ENCODE measurements at regions not wholly inside any gene's neighbourhood (a gene's known extent, or its start where the extent isn't known, plus 50 kb on each side); places are given as distances from the start of the nearest gene placed in this dataset.

- H3K27ac ChIP-seq (ENCODE audit: low read depth, low read length) = no peak overlapping the region
- no peak overlapping the region for H4K12ac ChIP-seq (ENCODE audit: low read depth, low read length)
- peak overlapping the region; percentile 14 for H2BK12ac ChIP-seq (ENCODE audit: low read length)
- no peak overlapping the region for H3K4me2 ChIP-seq (ENCODE audit: low read length)
- no peak overlapping the region for H2BK5ac ChIP-seq (ENCODE audit: low read depth, low read length, poor library complexity)
- no peak overlapping the region for H2AK5ac ChIP-seq (ENCODE audit: low read length)
- H3K23ac ChIP-seq (ENCODE audit: low read length) = no peak overlapping the region
- H3K4ac ChIP-seq (ENCODE audit: low read depth, low read length) = no peak overlapping the region
- WGBS (ENCODE audit: extremely low coverage, insufficient coverage, insufficient read length) = no CpG with 5 or more reads among the region's 9 CpGs
- peaks cover 0 to 3% of the 10 kb centered on the region in 2 experiments for H3K4me1 ChIP-seq (ENCODE audit: control insufficient read depth in 1 of 2, insufficient read depth in 2 of 2, low read length in 2 of 2)
- no peaks in the 10 kb centered on the region for H3K27me3 ChIP-seq (ENCODE audit: insufficient read depth, low read length)
- H3K4me3 ChIP-seq (ENCODE audit: low read depth, low read length) = no peak overlapping the region
- H3K9ac ChIP-seq (ENCODE audit: low read length) = no peak overlapping the region
- H3K18ac ChIP-seq (ENCODE audit: low read length) = no peak overlapping the region
- H3K36me3 ChIP-seq (ENCODE audit: control insufficient read depth in 1 of 2, insufficient read depth in 2 of 2, low read length in 2 of 2) = no peaks in the 10 kb centered on the region
- H3K9me3 ChIP-seq (ENCODE audit: insufficient read depth, low read depth, low read length) = no peaks in the 10 kb centered on the region
- H4K8ac ChIP-seq (ENCODE audit: low read depth, low read length) = no peak overlapping the region
- no peak for DNase-seq
- H2BK120ac ChIP-seq (ENCODE audit: insufficient read depth, low read length, poor library complexity) = no peak overlapping the region
- H3K79me1 ChIP-seq (ENCODE audit: low read length) = peaks cover 2% of the 10 kb centered on the region
- no peak overlapping the region for H3K14ac ChIP-seq (ENCODE audit: low read length)
- H4K91ac ChIP-seq (ENCODE audit: low read depth, low read length) = peak overlapping the region; percentile 6
- H3K79me2 ChIP-seq (ENCODE audit: control insufficient read depth, insufficient read depth, low read length, poor library complexity) = no peaks in the 10 kb centered on the region
- no peak overlapping the region for H2AFZ ChIP-seq (ENCODE audit: insufficient read depth, low read length, poor library complexity)
Observed at GRCh38 chrX:13473442-13474163, 95.8 kb upstream of the EGFL6 start.

DNA sequence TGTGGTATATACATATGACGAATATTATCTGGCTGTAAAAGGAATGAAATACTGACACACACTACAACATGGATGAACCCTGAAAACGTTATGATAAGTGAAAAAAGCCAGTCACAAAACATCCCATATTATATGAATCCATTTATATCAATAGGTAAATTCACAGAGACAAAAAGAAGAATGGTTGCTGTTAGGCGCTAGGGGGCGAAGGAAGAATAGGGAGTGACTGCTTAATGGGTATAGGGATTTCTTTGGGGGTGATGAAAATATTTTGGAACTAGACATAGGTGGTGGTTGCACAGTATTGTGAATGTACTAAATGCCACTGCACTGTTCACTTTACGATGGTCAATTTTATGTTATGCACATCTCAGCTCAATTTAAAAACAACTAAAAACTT lies 96.4 kb upstream of the EGFL6 start:
- H3K27me3 ChIP-seq (ENCODE audit: insufficient read depth, low read length) = no peaks in the 10 kb centered on the region
- H3K9me3 ChIP-seq (ENCODE audit: insufficient read depth, low read depth, low read length) = no peaks in the 10 kb centered on the region
- H3K9ac ChIP-seq (ENCODE audit: low read length) = no peak overlapping the region
- no peak overlapping the region for H2AK5ac ChIP-seq (ENCODE audit: low read length)
- H3K4me2 ChIP-seq (ENCODE audit: low read length) = no peak overlapping the region
- H4K91ac ChIP-seq (ENCODE audit: low read depth, low read length) = no peak overlapping the region
- H3K4me1 ChIP-seq (ENCODE audit: control insufficient read depth in 1 of 2, insufficient read depth in 2 of 2, low read length in 2 of 2) = peaks cover 0 to 3% of the 10 kb centered on the region in 2 experiments
- H2BK12ac ChIP-seq (ENCODE audit: low read length) = no peak overlapping the region
- no peak overlapping the region for H3K4me3 ChIP-seq (ENCODE audit: low read depth, low read length)
- H2BK5ac ChIP-seq (ENCODE audit: low read depth, low read length, poor library complexity) = no peak overlapping the region
- H3K18ac ChIP-seq (ENCODE audit: low read length) = no peak overlapping the region
- no peak overlapping the region for H3K14ac ChIP-seq (ENCODE audit: low read length)
- H2BK120ac ChIP-seq (ENCODE audit: insufficient read depth, low read length, poor library complexity) = no peak overlapping the region
- H2AFZ ChIP-seq (ENCODE audit: insufficient read depth, low read length, poor library complexity) = no peak overlapping the region
- no peak overlapping the region for H3K23ac ChIP-seq (ENCODE audit: low read length)
- no peak for DNase-seq
- H3K79me2 ChIP-seq (ENCODE audit: control insufficient read depth, insufficient read depth, low read length, poor library complexity) = no peaks in the 10 kb centered on the region
- H4K8ac ChIP-seq (ENCODE audit: low read depth, low read length) = no peak overlapping the region
- no peak overlapping the region for H3K4ac ChIP-seq (ENCODE audit: low read depth, low read length)
- WGBS (ENCODE audit: extremely low coverage, insufficient coverage, insufficient read length) = no CpG with 5 or more reads among the region's 5 CpGs
- H3K36me3 ChIP-seq (ENCODE audit: control insufficient read depth in 1 of 2, insufficient read depth in 2 of 2, low read length in 2 of 2) = no peaks in the 10 kb centered on the region
- no peak overlapping the region for H4K12ac ChIP-seq (ENCODE audit: low read depth, low read length)
- H3K79me1 ChIP-seq (ENCODE audit: low read length) = peaks cover 2% of the 10 kb centered on the region
- H3K27ac ChIP-seq (ENCODE audit: low read depth, low read length) = no peak overlapping the region

- Histone ChIP-seq H4K12ac (ENCODE audit: low read depth, low read length) (no peak overlapping the region), H2AK5ac (ENCODE audit: low read length) (no peak overlapping the region), H4K8ac (ENCODE audit: low read depth, low read length) (no peak overlapping the region), H4K91ac (ENCODE audit: low read depth, low read length) (no peak overlapping the region), H3K14ac (ENCODE audit: low read length) (no peak overlapping the region), H3K79me1 (ENCODE audit: low read length) (peaks cover 2% of the 10 kb centered on the region), H3K36me3 (ENCODE audit: control insufficient read depth in 1 of 2, insufficient read depth in 2 of 2, low read length in 2 of 2) (no peaks in the 10 kb centered on the region), H3K23ac (ENCODE audit: low read length) (no peak overlapping the region), H3K27ac (ENCODE audit: low read depth, low read length) (no peak overlapping the region), H2AFZ (ENCODE audit: insufficient read depth, low read length, poor library complexity) (no peak overlapping the region), H3K4me3 (ENCODE audit: low read depth, low read length) (no peak overlapping the region), H2BK12ac (ENCODE audit: low read length) (no peak overlapping the region), H3K4ac (ENCODE audit: low read depth, low read length) (no peak overlapping the region), H3K4me1 (ENCODE audit: control insufficient read depth in 1 of 2, insufficient read depth in 2 of 2, low read length in 2 of 2) (peaks cover 0 to 3% of the 10 kb centered on the region in 2 experiments), H3K9ac (ENCODE audit: low read length) (no peak overlapping the region), H3K27me3 (ENCODE audit: insufficient read depth, low read length) (no peaks in the 10 kb centered on the region), H3K9me3 (ENCODE audit: insufficient read depth, low read depth, low read length) (no peaks in the 10 kb centered on the region), H2BK120ac (ENCODE audit: insufficient read depth, low read length, poor library complexity) (no peak overlapping the region), H3K18ac (ENCODE audit: low read length) (no peak overlapping the region), H3K79me2 (ENCODE audit: control insufficient read depth, insufficient read depth, low read length, poor library complexity) (no peaks in the 10 kb centered on the region), H2BK5ac (ENCODE audit: low read depth, low read length, poor library complexity) (no peak overlapping the region), H3K4me2 (ENCODE audit: low read length) (no peak overlapping the region)
- no peak for DNase-seq
- WGBS (ENCODE audit: extremely low coverage, insufficient coverage, insufficient read length) = no CpG with 5 or more reads among the region's 3 CpGs
Observed at GRCh38 chrX:13471269-13471668, 98.1 kb upstream of the EGFL6 start.

- Histone ChIP-seq H4K91ac (ENCODE audit: low read depth, low read length) (no peak overlapping the region), H4K8ac (ENCODE audit: low read depth, low read length) (no peak overlapping the region), H2BK5ac (ENCODE audit: low read depth, low read length, poor library complexity) (no peak overlapping the region), H2AFZ (ENCODE audit: insufficient read depth, low read length, poor library complexity) (no peak overlapping the region), H3K23ac (ENCODE audit: low read length) (no peak overlapping the region), H3K79me2 (ENCODE audit: control insufficient read depth, insufficient read depth, low read length, poor library complexity) (no peaks in the 10 kb centered on the region), H3K4me2 (ENCODE audit: low read length) (no peak overlapping the region), H2BK120ac (ENCODE audit: insufficient read depth, low read length, poor library complexity) (no peak overlapping the region), H4K12ac (ENCODE audit: low read depth, low read length) (no peak overlapping the region), H3K4me3 (ENCODE audit: low read depth, low read length) (no peak overlapping the region), H2BK12ac (ENCODE audit: low read length) (no peak overlapping the region), H3K4me1 (ENCODE audit: control insufficient read depth in 1 of 2, insufficient read depth in 2 of 2, low read length in 2 of 2) (peaks cover 0 to 3% of the 10 kb centered on the region in 2 experiments), H3K9ac (ENCODE audit: low read length) (no peak overlapping the region), H3K18ac (ENCODE audit: low read length) (no peak overlapping the region), H3K79me1 (ENCODE audit: low read length) (peaks cover 2% of the 10 kb centered on the region), H3K27me3 (ENCODE audit: insufficient read depth, low read length) (no peaks in the 10 kb centered on the region), H3K36me3 (ENCODE audit: control insufficient read depth in 1 of 2, insufficient read depth in 2 of 2, low read length in 2 of 2) (no peaks in the 10 kb centered on the region), H3K14ac (ENCODE audit: low read length) (no peak overlapping the region), H3K4ac (ENCODE audit: low read depth, low read length) (no peak overlapping the region), H2AK5ac (ENCODE audit: low read length) (no peak overlapping the region), H3K27ac (ENCODE audit: low read depth, low read length) (no peak overlapping the region), H3K9me3 (ENCODE audit: insufficient read depth, low read depth, low read length) (no peaks in the 10 kb centered on the region)
- DNase-seq = no peak
- no CpG with 5 or more reads among the region's 3 CpGs for WGBS (ENCODE audit: extremely low coverage, insufficient coverage, insufficient read length)
Observed at GRCh38 chrX:13470685-13470977, 98.8 kb upstream of the EGFL6 start.

Measured in trophoblast cell (in vitro differentiated cells and primary cell).